Activated CD8-positive, alpha-beta memory T cell treated with anti-CD3 and anti-CD28 coated beads, Interleukin-2, amount 50 U/mL, for 24 hours (primary cell): ENCODE measurements at regions not wholly inside any gene's neighbourhood (a gene's known extent, or its start where the extent isn't known, plus 50 kb on each side); places are given as distances from the start of the nearest gene placed in this dataset.
A peak's percentile ranks its signal among the peaks of the same experiment; 100 is the strongest.
"Not testable (repeated sequence)": the region's sequence is repeated elsewhere in the genome, so short reads cannot be mapped to it uniquely, and the experiment has no call there.

Source experiments
- DNase-seq: peaks from one replicate; pipeline ENCODE4 v3.0.0-alpha.2; 2020; ENCODE audit errors: extremely low read depth

- no peak for DNase-seq
Observed at GRCh38 chr14:21768116-21768874, 94.7 kb upstream of the OR4E1 start.

DNA sequence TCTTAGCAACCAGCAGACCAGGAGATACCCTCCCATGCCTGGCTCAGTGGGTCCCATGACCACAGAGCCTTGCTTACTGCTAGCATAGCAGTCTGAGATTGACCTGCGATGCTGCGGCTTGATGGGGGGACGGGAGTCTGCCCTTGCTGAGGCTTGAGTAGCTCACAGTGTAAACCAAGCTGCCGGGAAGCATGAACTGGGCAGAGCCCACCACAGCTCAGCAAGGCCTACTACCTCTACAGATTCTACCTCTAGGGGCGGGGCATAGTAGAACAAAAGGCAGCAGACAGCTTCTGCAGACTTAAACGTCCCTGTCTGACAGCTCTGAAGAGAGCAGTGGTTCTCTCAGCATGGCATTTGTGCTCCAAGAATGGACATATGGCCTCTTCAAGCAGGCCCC is 86.7 kb upstream of the OR4E1 start:
- DNase-seq: not testable (repeated sequence)

GRCh38 chr14:21749306-21749868 is 75.8 kb upstream of the OR4E1 start:
- no peak for DNase-seq

DNA sequence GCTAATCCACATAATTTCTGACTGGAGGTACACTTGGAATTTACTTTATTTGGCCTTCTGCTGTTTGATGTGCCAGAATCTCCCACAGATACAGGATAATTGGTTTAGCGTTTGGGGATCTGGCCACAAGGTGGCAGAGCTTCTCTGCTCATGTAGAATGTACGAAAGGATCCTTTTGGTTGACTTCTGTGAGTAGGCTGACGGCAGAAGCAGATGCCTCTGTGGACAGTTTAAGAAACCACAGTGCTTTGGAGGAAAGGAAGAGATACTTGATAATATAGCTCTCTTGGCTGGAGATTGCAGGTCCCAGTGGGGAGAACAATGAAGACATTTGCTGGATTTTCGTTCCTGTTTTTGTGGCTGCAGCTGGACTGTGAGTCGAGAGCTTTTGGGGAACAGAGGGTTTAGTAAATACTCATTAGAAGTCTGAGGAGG is 75.3 kb upstream of the OR4E1 start:
- no peak for DNase-seq

DNA sequence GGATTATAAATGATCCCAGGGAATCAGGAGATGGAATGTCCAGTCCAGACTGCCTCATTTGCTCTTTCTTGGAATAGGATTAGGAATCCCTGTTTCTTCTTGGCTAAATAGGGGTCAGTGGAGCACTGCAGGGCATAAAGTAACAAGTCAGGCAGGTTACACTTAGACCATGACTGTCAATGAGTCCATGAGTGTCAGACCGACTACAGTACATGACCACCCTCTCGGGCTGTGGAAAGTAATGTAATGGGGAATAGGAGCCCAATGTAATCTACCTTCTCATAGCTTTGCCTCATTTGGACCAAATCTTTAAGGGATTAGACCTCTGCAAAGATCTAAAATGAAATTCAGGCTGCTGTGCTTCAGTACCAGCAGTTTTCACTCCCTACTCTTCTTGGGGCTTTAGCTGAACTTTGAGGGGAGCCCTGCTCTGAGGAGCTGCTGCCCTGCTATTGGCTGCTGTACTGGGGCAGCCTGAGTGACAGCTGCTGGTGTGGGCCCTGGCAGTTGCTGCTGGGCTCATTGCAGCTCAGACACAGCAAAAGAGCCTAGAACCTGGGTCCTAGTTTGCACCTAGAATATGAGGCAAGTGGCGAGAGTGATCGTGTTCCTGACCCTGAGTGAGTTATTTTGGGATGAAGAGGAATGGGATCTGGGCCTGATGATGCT is 62.2 kb upstream of the OR4E1 start:
- no peak for DNase-seq

- no peak for DNase-seq
Observed at GRCh38 chr14:21735200-21735599, 61.6 kb upstream of the OR4E1 start.

GRCh38 chr14:21734457-21735074 is 60.9 kb upstream of the OR4E1 start:
- DNase-seq: peak; percentile 9

GRCh38 chr14:21729703-21730233 is 56.1 kb upstream of the OR4E1 start:
- DNase-seq: no peak

GRCh38 chr14:21725250-21725649 is 51.6 kb upstream of the OR4E1 start:
- DNase-seq: no peak

DNA sequence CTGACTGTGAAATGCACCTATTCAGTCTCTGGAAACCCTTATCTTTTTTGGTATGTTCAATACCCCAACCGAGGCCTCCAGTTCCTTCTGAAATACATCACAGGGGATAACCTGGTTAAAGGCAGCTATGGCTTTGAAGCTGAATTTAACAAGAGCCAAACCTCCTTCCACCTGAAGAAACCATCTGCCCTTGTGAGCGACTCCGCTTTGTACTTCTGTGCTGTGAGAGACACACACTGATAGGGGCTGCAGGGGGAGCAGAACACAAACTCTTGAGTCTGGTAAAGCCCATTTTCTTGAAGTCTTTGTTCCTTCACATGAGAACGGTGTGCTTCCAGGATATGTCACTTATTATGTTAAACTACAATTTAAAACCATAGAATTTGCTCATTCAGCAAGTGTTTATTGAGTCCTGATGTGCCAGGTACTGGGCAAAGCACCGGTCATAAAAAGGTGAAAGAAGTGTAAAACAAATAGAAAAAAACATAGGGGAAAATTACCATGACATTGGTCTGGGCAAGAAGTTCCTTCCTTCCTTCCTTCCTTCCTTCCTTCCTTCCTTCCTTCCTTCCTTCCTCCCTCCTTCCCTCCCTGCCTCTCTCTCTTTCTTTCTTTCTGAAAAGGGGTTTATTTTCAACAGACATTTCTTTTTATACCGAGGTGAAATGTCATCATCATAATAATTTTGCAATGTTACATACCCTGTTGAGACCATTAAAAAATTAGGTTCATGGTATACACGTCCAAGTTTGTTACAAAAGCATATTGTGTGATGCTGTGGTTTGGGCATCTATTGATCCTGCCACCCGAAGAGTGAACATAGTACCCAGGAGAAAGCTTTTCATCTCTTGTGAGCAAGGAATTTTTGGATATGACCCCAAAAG is 50.7 kb upstream of the OR4E1 start:
- DNase-seq: no peak

DNA sequence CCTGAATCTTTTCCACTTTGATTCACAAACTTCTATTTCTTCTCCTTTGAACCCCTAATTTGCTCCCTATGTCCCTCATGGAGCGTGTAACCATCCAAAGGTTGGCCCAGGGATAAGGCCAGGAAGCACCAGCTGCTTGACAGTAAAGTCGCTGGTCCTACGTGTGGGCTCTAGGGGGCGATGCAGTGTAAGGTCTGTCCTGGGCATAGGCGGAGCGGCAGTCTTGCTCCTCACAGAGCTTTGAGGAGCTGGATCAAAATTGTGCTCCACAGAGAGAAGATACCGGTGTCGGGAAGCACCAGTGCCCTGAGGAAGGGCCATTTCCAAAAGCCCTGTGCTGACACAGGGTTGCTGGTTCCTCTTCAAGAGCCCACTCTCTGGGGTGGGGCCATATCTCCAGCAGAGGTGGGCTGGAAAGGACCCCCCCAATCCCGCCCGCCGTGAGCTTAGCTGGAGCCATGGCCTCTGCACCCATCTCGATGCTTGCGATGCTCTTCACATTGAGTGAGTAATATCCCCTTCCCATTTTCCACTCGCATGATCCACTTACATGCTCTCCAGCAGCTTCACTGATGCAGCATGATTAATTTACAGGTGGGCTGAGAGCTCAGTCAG is 49.9 kb upstream of the OR4E1 start:
- no peak for DNase-seq
